Breast epithelium (tissue), 3 donors: ENCODE measurements at regions not wholly inside any gene's neighbourhood (a gene's known extent, or its start where the extent isn't known, plus 50 kb on each side); places are given as distances from the start of the nearest gene placed in this dataset.

Source experiments
- POLR2A ChIP-seq: fragments of 450-650 bp; IDR thresholded peaks from one replicate; pipeline ENCODE4 v1.6.1; 2016; ENCODE audit warnings: antibody characterized with exemption, mild to moderate bottlenecking, moderate library complexity
- POLR2AphosphoS5 ChIP-seq, 3 donors: sonication (generic); formaldehyde crosslinking; IDR thresholded peaks; one replicate each; pipeline ENCODE4 v1.6.1; 2017; ENCODE audit warnings: antibody characterized with exemption in 3 of 3
- TF ChIP-seq, protein P1 (sequence below), 3 donors: fragments of 450-650 bp; IDR thresholded peaks; one replicate each; pipeline ENCODE4 v1.5.1; 2016 to 2017; ENCODE audit warnings: antibody characterized with exemption in 3 of 3, mild to moderate bottlenecking in 3 of 3, moderate library complexity in 3 of 3

- TF ChIP-seq POLR2AphosphoS5 (IDR thresholded peaks at IDR 0.05) (no peak), POLR2A (no peak)
- TF ChIP-seq, protein P1, sequence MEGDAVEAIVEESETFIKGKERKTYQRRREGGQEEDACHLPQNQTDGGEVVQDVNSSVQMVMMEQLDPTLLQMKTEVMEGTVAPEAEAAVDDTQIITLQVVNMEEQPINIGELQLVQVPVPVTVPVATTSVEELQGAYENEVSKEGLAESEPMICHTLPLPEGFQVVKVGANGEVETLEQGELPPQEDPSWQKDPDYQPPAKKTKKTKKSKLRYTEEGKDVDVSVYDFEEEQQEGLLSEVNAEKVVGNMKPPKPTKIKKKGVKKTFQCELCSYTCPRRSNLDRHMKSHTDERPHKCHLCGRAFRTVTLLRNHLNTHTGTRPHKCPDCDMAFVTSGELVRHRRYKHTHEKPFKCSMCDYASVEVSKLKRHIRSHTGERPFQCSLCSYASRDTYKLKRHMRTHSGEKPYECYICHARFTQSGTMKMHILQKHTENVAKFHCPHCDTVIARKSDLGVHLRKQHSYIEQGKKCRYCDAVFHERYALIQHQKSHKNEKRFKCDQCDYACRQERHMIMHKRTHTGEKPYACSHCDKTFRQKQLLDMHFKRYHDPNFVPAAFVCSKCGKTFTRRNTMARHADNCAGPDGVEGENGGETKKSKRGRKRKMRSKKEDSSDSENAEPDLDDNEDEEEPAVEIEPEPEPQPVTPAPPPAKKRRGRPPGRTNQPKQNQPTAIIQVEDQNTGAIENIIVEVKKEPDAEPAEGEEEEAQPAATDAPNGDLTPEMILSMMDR (IDR thresholded peaks at IDR 0.05), result no peak
These were observed 431.5 kb upstream of the TPM1 start for GRCh38 chr15:62611002-62611401.
